NCI-H1105 (cell line): ENCODE measurements at regions not wholly inside any gene's neighbourhood (a gene's known extent, or its start where the extent isn't known, plus 50 kb on each side); places are given as distances from the start of the nearest gene placed in this dataset.

Source experiments
- DNase-seq: peaks from one replicate; lab custom pipeline; 2025; lab: John Stamatoyannopoulos, UW

GRCh38 chr14:25150401-25150800, 100.5 kb upstream of the STXBP6 start:
- DNase-seq = no peak

GRCh38 chr14:25140411-25140810, 90.5 kb upstream of the STXBP6 start:
- no peak for DNase-seq

DNA sequence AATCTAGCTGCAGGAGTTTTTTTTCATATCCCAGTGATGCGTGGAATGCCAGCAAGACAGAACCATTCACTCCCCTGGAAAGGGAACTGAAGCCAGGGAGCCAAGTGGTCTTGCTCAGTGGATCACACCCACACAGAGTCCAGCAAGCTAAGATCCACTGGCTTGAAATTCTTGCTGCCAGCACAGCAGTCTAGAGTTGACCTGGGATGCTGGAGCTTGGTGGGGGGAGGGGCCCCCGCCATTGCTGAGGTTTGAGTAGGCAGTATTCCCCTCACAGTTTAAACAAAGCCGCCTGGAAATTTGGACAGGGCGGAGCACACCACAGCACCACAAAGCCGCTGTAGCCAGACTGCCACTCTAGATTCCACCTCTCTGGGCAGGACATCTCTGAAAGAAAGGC, 86.9 kb upstream of the STXBP6 start:
- no peak for DNase-seq

GRCh38 chr14:25134184-25134583, 84.2 kb upstream of the STXBP6 start:
- no peak for DNase-seq

GRCh38 chr14:25132732-25133422, 82.9 kb upstream of the STXBP6 start:
- DNase-seq = peak; percentile 63

DNA sequence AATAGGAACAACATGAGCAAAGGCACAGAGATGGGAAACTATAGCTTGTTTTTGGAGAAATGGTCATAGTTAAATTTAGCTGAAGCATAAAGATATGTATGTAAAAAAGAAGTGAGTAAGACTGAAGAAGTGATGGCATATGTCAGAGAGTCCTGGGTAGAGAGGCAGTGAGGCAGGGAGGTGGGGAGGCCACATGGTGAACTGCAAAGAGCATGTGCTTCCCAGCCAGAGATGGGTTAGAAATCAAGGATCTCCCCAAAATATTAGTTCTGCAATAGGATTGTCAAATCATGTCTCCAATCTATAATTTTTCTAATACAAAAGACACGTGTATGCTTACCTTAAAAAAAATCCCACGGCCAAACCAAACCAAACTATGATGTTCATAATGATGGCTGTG, 82.1 kb upstream of the STXBP6 start:
- DNase-seq = no peak

DNA sequence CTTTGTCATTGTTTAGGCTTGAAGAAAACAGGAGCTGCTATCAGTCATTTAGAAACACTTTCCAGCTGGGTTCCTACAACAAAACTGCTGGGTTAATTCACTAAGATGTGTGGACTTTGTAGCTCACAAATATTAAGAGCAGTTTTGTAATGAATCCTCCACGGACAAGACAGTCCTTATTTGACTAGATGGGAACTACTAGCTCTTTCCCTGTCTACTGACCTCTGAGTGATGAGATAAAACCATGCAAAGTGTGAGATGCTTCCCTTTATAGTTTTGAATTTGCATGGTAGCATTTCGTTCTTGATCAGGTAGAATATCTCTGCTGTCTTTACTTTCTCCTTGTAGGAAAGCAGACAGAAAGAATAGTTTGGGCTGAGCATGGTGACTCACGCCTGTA, 72.9 kb upstream of the STXBP6 start:
- DNase-seq = no peak

GRCh38 chr14:25122211-25122610, 72.3 kb upstream of the STXBP6 start:
- no peak for DNase-seq

DNA sequence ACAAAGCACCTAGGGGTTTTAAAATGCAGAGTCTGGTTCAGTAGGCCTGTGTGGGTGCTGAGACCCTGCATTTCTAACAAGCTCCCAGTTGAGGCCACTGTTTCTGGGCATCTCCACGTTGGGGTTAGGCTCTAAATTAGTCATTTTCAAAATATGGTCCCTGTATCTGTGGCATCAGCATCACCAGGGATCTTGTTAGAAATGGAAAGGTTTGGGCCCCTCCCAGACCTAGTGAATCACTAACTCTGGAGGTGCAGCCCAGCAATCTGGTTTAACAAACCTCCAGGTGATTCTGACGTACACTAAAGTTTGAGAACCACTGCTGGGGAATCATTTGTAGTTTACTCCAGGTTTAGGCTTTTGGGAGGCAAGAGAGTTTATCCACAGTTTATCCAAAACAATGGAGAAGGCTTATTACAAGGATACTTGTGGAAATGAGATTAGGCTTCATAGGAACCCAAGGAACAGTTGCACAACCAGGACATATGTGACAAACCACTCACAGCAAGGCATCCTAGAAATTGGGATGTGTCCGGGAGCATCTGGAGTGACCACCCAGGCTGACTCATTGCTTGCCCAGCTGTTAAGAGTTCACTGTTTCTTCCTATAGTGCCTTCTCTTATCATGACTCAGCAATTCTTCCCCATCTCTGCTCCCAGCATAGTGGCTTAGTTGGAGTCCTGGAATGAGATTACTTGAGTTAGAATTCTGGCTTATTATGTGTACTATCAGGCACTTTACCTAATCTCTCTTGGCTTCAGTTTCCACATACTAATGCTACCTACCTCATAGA, 71.6 kb upstream of the STXBP6 start:
- no peak for DNase-seq

DNA sequence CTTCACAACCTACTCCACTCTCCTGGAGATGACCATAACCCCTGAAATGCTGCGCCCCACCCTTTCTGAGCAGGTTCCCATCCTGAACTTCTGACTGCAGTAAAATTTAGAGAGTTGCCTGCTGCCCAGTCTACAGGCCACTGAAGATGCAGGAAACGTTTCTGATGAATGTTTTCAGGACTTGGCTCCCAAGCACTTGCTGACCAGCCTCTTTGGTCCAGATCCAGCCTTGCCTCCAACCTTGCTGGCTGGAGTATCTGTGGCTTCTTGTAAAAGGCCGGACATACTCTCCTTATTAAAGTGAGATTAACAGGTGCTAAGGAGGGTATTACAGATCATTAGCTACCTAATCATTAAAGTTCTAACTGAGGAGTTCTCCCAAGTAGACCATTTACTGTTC, 70.3 kb upstream of the STXBP6 start:
- DNase-seq = no peak

- DNase-seq = no peak
Measured at GRCh38 chr14:25118671-25119070, 68.7 kb upstream of the STXBP6 start.

- no peak for DNase-seq
Measured at GRCh38 chr14:25117342-25117741, 67.4 kb upstream of the STXBP6 start.

DNA sequence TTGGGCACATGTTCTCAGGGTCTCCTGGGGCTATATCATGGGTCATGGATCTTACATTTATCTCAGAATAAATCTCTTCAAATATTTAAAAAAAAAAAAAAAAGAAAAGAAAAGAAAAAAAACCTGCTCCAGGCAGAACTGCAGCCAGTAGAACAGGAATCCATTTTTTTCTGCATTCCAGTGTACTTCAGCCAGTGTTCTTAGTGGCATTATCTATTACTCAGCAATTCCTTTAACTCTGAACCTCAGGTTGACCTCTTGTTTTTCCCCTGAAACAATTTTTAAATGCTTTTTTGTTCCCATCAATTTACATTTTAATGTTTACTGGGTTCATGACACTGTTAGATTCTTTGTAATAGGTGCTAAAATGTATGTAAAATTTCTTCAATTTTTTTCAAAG, 66.7 kb upstream of the STXBP6 start:
- DNase-seq = no peak

- no peak for DNase-seq
Measured at GRCh38 chr14:25113394-25113793, 63.4 kb upstream of the STXBP6 start.

- no peak for DNase-seq
Measured at GRCh38 chr14:25111061-25111601, 61.2 kb upstream of the STXBP6 start.

- no peak for DNase-seq
Measured at GRCh38 chr14:25110106-25110505, 60.2 kb upstream of the STXBP6 start.

DNA sequence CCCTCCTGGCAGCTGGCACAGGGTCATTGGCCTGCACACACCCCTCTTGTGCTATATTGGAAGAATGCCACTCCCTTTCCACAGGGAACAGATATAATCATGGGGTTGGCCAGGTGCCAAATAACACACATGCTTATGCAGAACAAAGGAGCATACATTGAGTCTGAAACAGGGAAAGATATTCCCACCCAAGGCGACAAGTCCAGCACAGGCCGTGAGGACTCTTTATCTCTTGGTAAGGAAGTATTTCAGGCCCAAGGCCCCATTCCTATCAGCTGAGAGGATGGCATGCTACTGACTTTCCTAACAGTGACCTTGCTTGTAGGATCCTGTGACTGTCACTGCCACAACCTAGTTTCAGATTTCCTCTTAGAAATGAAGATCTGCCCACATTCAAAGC, 59.0 kb upstream of the STXBP6 start:
- DNase-seq = peak; percentile 51

- no peak for DNase-seq
Measured at GRCh38 chr14:25108291-25108690, 58.3 kb upstream of the STXBP6 start.

DNA sequence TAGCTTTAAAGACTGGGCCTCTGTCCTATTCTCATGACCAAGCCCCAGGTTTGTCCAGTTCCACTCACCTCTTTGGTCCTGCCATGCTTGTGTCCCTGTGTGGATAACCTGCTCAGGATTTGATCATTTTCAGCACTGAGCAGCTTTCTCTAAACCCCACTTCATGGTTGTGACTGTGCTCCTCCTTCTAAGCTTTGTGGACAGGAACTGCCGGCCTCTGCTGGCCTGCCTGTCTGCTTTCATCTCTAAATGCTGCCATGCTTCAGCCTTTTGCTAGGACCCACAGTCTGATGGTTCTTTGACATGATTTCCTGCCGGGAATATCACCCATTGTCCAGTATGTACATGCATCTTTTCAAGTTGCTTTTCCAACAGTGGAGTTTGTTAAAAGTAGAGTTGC, 53.9 kb upstream of the STXBP6 start:
- DNase-seq = no peak

DNA sequence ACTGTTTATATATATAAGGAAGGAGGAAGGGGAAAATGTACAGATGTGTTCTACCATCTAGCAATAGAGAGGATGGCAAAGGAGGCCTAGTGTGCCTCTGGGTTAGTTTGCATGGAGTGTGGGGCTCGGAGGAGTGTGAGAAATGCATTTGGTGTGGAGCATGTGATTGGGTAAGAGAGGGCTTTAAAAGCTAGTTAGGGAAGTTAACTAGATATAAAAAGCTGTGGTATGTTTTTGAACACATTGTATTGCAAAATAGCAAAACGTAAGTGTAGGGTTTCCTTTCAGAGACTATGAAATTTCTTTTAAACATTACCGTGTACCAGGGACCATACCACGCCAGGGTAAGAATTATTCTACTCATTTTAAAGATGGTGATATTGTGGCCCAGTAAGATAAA, 53.3 kb upstream of the STXBP6 start:
- no peak for DNase-seq

DNA sequence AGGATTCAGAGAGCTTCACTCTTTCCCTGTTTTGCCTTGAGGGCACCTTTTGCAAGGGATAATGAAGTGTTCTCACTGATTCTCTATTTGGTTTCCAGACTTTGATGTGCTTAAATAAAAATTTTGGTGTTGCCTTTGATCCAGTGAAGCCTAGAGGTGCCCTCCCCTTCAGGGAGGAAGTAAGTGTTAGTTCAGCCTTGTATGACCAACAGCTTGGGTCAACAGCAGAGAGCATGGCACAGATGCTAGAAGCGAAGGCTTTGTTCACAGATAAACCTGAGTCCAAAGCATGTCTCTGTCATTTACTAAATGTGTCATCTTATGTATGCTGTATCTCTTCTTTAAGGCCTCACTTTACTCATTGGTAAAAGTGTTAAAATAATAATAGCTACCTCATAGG, 52.8 kb upstream of the STXBP6 start:
- no peak for DNase-seq

- no peak for DNase-seq
Measured at GRCh38 chr14:25101276-25101675, 51.3 kb upstream of the STXBP6 start.
